ENCODE measurements at regions not wholly inside any gene's neighbourhood (a gene's known extent, or its start where the extent isn't known, plus 50 kb on each side); places are given as distances from the start of the nearest gene placed in this dataset.

GRCh38 chr4:134591326-134591725, 389.7 kb upstream of the PABPC4L start:
- TF ChIP-seq POLR2A (IDR thresholded peaks at IDR 0.05) (no peak), CTCF (IDR thresholded peaks at IDR 0.05 in 4 of 5, conservative IDR thresholded peaks at IDR 0.05 in 1 of 5) (no peak)

Measured in gastrocnemius medialis (tissue), 4 donors.